Fibroblast of villous mesenchyme (primary cell): ENCODE measurements at regions not wholly inside any gene's neighbourhood (a gene's known extent, or its start where the extent isn't known, plus 50 kb on each side); places are given as distances from the start of the nearest gene placed in this dataset.

Experiments used
- DNase-seq: peaks from one replicate; pipeline ENCODE4 v3.0.0-alpha.2; 2010; ENCODE audit warnings: low read depth
- H3K4me3 ChIP-seq: 2 replicates; pipeline ENCODE4 v1.5.1; 2011; ENCODE audit warnings: low read depth, mild to moderate bottlenecking, low read length
- CTCF ChIP-seq: IDR thresholded peaks from 2 replicates; pipeline ENCODE4 v1.5.1; 2012; ENCODE audit warnings: low read depth, mild to moderate bottlenecking, low read length; ENCODE audit not compliant: insufficient read depth

GRCh38 chr4:183026701-183027100 lies 72.4 kb upstream of the WWC2 start:
- no peak for DNase-seq
- no peak overlapping the region for H3K4me3 ChIP-seq
- no peak for TF ChIP-seq CTCF

- H3K4me3 ChIP-seq: no peak overlapping the region
- no peak for TF ChIP-seq CTCF
- DNase-seq: no peak
These were observed 76.4 kb upstream of the WWC2 start for GRCh38 chr4:183022617-183023016.

- DNase-seq: no peak
- no peak overlapping the region for H3K4me3 ChIP-seq
- TF ChIP-seq CTCF: no peak
These were observed 81.1 kb upstream of the WWC2 start for GRCh38 chr4:183017962-183018361.

- H3K4me3 ChIP-seq: no peak overlapping the region
- no peak for DNase-seq
- TF ChIP-seq CTCF: no peak
These were observed 84.5 kb upstream of the WWC2 start for GRCh38 chr4:183014361-183015084.

GRCh38 chr4:183013730-183014002 lies 85.4 kb upstream of the WWC2 start:
- no peak overlapping the region for H3K4me3 ChIP-seq
- TF ChIP-seq CTCF: no peak
- DNase-seq: no peak

GRCh38 chr4:183012879-183013729 lies 86.0 kb upstream of the WWC2 start:
- H3K4me3 ChIP-seq: no peak overlapping the region
- DNase-seq: no peak

More at GRCh38 chr4:183012879-183013729, 86.0 kb upstream of the WWC2 start:
- TF ChIP-seq CTCF: peak; percentile 28
